ENCODE measurements at regions not wholly inside any gene's neighbourhood (a gene's known extent, or its start where the extent isn't known, plus 50 kb on each side); places are given as distances from the start of the nearest gene placed in this dataset.

DNA sequence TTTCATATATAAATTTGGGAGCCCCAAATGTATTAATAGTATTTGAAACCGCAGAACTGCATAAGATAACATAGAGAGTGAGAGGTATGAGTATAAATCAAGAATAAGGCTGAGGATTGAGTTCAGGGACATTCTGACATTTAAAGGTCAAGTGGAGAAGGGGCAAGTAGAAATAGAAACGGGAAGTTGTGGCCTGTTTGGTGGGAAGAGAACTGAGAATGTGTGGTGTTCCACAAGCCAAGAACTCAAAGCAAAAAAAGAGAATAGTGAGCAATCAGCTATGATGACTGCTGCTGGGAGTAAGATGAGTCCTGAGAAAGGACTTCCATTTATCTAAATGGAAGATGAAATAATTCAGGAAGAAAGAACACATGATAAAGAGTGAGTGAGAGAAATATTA lies 418.4 kb downstream of the CD109 start:
- no peaks in the 10 kb centered on the region for H3K27me3 ChIP-seq (ENCODE audit: control insufficient read depth in 1 of 2, insufficient read depth in 2 of 2, low read length in 2 of 2)
- H3K27ac ChIP-seq (ENCODE audit: low read depth in 2 of 2, low read length in 1 of 2) = no peak overlapping the region
- H3K9me3 ChIP-seq (ENCODE audit: control insufficient read depth in 2 of 2, insufficient read depth in 1 of 2, low read depth in 1 of 2, low read length in 1 of 2) = no peaks in the 10 kb centered on the region
- H3K36me3 ChIP-seq (ENCODE audit: control insufficient read depth in 2 of 2, insufficient read depth in 2 of 2, low read length in 1 of 2) = no peaks in the 10 kb centered on the region
- no peaks in the 10 kb centered on the region for H3K4me1 ChIP-seq (ENCODE audit: control insufficient read depth in 2 of 2, insufficient read depth in 2 of 2, low read length in 1 of 2)
- 76 to 83% methylated on average over 2 of the region's 2 CpGs for WGBS, 2 donors
- H3K4me3 ChIP-seq (ENCODE audit: low read depth in 1 of 2, low read length in 2 of 2) = no peak overlapping the region

DNA sequence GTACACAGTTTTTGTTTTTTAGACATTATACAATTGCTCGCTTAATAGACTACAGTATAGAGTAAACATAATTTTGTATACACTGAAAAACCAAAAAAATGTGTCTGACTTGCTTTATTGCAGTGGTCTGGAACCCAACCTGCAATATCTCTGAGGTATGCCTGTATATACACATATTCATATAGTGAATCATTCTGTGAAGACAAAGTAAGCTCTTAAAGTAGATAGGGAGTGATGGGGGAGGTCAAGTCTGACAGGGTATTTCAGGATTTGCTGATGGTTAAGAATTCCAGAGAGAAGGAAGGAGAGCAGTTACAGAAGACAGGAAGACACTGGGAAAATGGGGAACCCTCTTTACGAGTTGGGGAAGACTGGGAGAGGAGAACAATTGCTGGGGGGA lies 417.9 kb downstream of the CD109 start:
- 81 to 84% methylated on average over 2 of the region's 2 CpGs for WGBS, 2 donors
- Histone ChIP-seq H3K36me3 (ENCODE audit: control insufficient read depth in 2 of 2, insufficient read depth in 2 of 2, low read length in 1 of 2) (no peaks in the 10 kb centered on the region), H3K27me3 (ENCODE audit: control insufficient read depth in 1 of 2, insufficient read depth in 2 of 2, low read length in 2 of 2) (no peaks in the 10 kb centered on the region), H3K4me1 (ENCODE audit: control insufficient read depth in 2 of 2, insufficient read depth in 2 of 2, low read length in 1 of 2) (no peaks in the 10 kb centered on the region), H3K4me3 (ENCODE audit: low read depth in 1 of 2, low read length in 2 of 2) (no peak overlapping the region), H3K9me3 (ENCODE audit: control insufficient read depth in 2 of 2, insufficient read depth in 1 of 2, low read depth in 1 of 2, low read length in 1 of 2) (no peaks in the 10 kb centered on the region), H3K27ac (ENCODE audit: low read depth in 2 of 2, low read length in 1 of 2) (no peak overlapping the region)

DNA sequence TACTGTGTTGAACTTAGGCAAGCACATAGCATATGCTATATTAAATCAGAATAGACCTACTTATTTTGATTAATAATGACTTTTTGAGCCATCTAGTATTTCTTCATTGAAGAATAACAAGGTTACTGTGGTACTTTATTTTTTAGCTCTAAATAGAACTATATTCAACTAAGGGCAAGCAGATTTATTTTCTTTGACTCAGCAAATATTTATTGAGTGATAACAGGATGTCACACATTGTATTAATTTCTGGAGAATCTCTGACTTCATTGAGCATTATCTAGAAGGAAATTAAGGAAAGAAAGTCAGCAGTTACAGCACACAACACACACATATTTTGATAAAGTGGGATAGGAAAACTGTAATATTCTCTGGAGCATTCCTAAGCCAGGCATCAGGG lies 407.4 kb downstream of the CD109 start:
- no peaks in the 10 kb centered on the region for H3K4me1 ChIP-seq (ENCODE audit: control insufficient read depth in 2 of 2, insufficient read depth in 2 of 2, low read length in 1 of 2)
- H3K27ac ChIP-seq (ENCODE audit: low read depth in 2 of 2, low read length in 1 of 2) = no peak overlapping the region
- H3K9me3 ChIP-seq (ENCODE audit: control insufficient read depth in 2 of 2, insufficient read depth in 1 of 2, low read depth in 1 of 2, low read length in 1 of 2) = no peaks in the 10 kb centered on the region
- H3K27me3 ChIP-seq (ENCODE audit: control insufficient read depth in 1 of 2, insufficient read depth in 2 of 2, low read length in 2 of 2) = no peaks in the 10 kb centered on the region
- no peaks in the 10 kb centered on the region for H3K36me3 ChIP-seq (ENCODE audit: control insufficient read depth in 2 of 2, insufficient read depth in 2 of 2, low read length in 1 of 2)
- H3K4me3 ChIP-seq (ENCODE audit: low read depth in 1 of 2, low read length in 2 of 2) = no peak overlapping the region

DNA sequence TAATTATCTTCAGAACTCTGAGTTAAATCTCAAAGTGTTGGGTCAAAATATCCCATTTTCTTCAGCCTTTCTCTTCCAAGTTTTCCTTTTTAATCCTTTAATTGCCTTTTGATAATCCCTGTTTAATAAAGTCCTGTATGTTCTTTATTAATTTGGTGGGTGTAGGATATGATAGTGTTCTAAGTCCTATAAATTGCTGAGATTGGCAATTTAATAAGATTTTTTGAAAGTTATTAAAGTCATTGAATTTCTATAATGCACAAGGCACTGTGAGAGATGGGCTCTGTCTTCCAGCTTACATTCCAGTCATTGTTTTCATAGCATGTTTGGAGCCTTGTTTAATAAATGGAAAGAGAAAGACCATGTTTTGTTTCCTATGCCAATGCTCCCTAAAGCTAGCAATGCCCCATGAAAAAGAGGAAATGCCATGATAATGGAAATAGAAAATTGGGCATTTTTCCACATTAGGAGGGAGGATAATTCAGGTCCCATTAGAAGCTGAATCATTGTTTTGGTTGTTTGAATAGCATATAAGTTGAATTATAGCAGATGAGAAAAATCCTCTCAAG lies 404.8 kb downstream of the CD109 start:
- no peak overlapping the region for H3K27ac ChIP-seq (ENCODE audit: low read depth in 2 of 2, low read length in 1 of 2)
- H3K4me1 ChIP-seq (ENCODE audit: control insufficient read depth in 2 of 2, insufficient read depth in 2 of 2, low read length in 1 of 2) = no peaks in the 10 kb centered on the region
- no peaks in the 10 kb centered on the region for H3K36me3 ChIP-seq (ENCODE audit: control insufficient read depth in 2 of 2, insufficient read depth in 2 of 2, low read length in 1 of 2)
- H3K9me3 ChIP-seq (ENCODE audit: control insufficient read depth in 2 of 2, insufficient read depth in 1 of 2, low read depth in 1 of 2, low read length in 1 of 2) = no peaks in the 10 kb centered on the region
- H3K4me3 ChIP-seq (ENCODE audit: low read depth in 1 of 2, low read length in 2 of 2) = no peak overlapping the region
- H3K27me3 ChIP-seq (ENCODE audit: control insufficient read depth in 1 of 2, insufficient read depth in 2 of 2, low read length in 2 of 2) = no peaks in the 10 kb centered on the region

DNA sequence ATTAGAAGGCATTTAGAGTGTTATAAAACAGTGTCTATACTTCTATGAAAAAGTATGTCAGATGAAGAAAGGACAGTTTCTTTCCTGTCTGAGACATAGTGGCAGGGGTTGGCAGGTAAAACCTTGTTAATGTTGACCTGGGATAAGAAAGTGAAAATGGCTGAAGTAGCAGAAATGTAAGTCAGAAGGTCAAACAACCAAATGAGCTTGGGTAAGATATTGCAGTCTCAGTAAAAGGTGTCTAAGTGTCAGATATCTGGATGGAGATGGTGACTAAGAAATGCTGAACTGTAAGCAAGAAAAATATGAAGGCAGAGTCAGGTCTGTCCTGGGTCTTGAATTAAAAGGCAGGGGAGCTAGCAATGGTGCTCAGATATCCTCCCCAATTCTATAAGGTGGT lies 400.3 kb downstream of the CD109 start:
- Histone ChIP-seq H3K4me1 (ENCODE audit: control insufficient read depth in 2 of 2, insufficient read depth in 2 of 2, low read length in 1 of 2) (no peaks in the 10 kb centered on the region), H3K27me3 (ENCODE audit: control insufficient read depth in 1 of 2, insufficient read depth in 2 of 2, low read length in 2 of 2) (no peaks in the 10 kb centered on the region), H3K4me3 (ENCODE audit: low read depth in 1 of 2, low read length in 2 of 2) (no peak overlapping the region), H3K9me3 (ENCODE audit: control insufficient read depth in 2 of 2, insufficient read depth in 1 of 2, low read depth in 1 of 2, low read length in 1 of 2) (no peaks in the 10 kb centered on the region), H3K36me3 (ENCODE audit: control insufficient read depth in 2 of 2, insufficient read depth in 2 of 2, low read length in 1 of 2) (no peaks in the 10 kb centered on the region), H3K27ac (ENCODE audit: low read depth in 2 of 2, low read length in 1 of 2) (no peak overlapping the region)

DNA sequence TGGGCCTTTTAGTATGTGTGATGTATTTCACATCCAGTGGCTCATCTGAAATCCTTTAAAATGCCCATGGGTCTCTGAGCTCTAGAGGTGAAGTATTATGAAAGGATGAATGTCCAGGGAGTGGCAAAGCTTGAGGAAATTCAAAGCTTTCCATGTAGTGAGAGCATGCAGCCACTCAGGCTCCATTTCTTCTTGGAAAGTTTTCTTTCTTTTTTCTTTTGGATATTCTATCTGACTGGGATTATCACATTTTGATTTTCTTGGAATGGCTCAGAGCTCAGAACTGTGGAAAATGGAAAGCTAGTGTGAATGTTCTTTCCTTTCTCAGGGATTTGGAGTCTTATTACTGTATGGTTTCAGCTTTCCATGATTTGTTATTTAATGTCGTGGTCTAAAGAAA lies 397.4 kb downstream of the CD109 start:
- no peaks in the 10 kb centered on the region for H3K36me3 ChIP-seq (ENCODE audit: control insufficient read depth in 2 of 2, insufficient read depth in 2 of 2, low read length in 1 of 2)
- H3K27ac ChIP-seq (ENCODE audit: low read depth in 2 of 2, low read length in 1 of 2) = no peak overlapping the region
- no peaks in the 10 kb centered on the region for H3K9me3 ChIP-seq (ENCODE audit: control insufficient read depth in 2 of 2, insufficient read depth in 1 of 2, low read depth in 1 of 2, low read length in 1 of 2)
- WGBS, 2 donors = 68 to 69% methylated on average over 1 of the region's 1 CpG
- H3K27me3 ChIP-seq (ENCODE audit: control insufficient read depth in 1 of 2, insufficient read depth in 2 of 2, low read length in 2 of 2) = no peaks in the 10 kb centered on the region
- H3K4me1 ChIP-seq (ENCODE audit: control insufficient read depth in 2 of 2, insufficient read depth in 2 of 2, low read length in 1 of 2) = no peaks in the 10 kb centered on the region
- no peak overlapping the region for H3K4me3 ChIP-seq (ENCODE audit: low read depth in 1 of 2, low read length in 2 of 2)

DNA sequence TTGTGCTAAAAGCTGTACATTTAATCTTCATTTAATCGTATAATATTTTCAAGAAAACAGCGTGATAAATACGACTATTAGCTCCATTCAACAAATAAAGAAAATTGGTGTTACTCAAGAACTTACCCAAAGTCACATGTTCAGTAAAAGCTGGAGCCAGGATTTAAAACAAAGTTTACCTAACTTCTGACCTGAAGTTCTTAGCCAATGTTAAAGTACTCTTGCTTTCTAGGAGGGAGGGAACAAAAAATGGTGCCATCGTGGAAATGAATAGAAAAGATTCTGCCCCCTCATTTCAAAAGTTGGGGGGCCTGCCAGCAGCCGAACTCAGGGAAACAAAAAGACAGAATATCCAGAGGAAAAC lies 395.8 kb downstream of the CD109 start:
- WGBS, 2 donors = 45 to 50% methylated on average over 5 of the region's 5 CpGs

DNA sequence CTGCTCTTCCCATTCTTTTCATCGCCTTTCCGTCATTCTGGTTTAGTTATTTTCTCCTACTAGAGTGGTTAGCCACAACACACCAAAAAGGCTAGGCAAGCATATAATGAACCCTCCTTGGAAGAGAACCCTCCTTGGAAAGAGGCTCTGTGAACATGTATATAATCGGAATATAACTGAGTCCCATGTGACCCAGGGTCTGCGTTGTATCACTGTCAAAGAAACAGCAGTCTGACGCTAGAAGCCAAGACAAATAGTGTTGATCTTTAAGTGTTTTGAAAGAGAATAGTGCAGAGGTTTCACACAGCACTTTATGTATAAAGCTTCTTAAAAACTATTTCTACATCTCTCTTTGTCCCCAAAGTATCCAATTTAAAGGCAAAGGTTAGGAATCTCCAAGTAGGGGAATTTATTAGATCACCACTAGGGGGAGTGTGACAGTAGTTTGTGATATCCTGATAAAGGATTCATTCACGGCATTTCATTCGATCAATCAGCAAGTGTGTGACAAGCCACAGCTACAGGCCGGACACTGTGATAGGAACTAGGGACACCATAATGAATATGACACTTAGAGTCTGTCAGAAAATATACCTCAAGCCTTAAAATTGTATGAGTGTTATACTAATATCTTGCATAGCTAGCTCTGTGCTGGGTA lies 395.3 kb downstream of the CD109 start:
- WGBS, 2 donors = 42 to 47% methylated on average over 8 of the region's 8 CpGs

More for the DNA sequence above, 395.8 kb downstream of the CD109 start:
- Histone ChIP-seq H3K4me3 (ENCODE audit: low read depth in 1 of 2, low read length in 2 of 2) (no peak overlapping the region), H3K27me3 (ENCODE audit: control insufficient read depth in 1 of 2, insufficient read depth in 2 of 2, low read length in 2 of 2) (no peaks in the 10 kb centered on the region), H3K27ac (ENCODE audit: low read depth in 2 of 2, low read length in 1 of 2) (no peak overlapping the region), H3K9me3 (ENCODE audit: control insufficient read depth in 2 of 2, insufficient read depth in 1 of 2, low read depth in 1 of 2, low read length in 1 of 2) (no peaks in the 10 kb centered on the region), H3K4me1 (ENCODE audit: control insufficient read depth in 2 of 2, insufficient read depth in 2 of 2, low read length in 1 of 2) (no peaks in the 10 kb centered on the region), H3K36me3 (ENCODE audit: control insufficient read depth in 2 of 2, insufficient read depth in 2 of 2, low read length in 1 of 2) (no peaks in the 10 kb centered on the region)

DNA sequence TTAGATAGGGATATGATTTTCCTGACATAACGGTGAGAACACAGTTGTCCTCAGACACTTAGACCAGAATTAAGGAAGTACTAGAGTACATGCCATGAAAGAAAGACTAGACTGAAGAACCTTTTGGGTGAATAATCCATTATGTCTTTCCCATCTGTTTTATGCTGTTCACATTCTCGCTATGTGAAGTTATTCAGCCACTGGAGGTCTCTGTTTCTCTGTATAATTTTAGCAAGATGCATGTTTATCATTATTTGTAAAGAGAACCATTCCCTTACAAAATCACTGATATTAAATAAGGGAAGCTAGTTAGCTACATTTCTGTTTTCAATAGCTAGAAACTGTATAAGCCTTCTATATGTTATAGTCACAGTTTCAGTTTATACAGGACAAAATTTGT lies 391.9 kb downstream of the CD109 start:
- H3K9me3 ChIP-seq (ENCODE audit: control insufficient read depth in 2 of 2, insufficient read depth in 1 of 2, low read depth in 1 of 2, low read length in 1 of 2) = no peaks in the 10 kb centered on the region
- no peaks in the 10 kb centered on the region for H3K27me3 ChIP-seq (ENCODE audit: control insufficient read depth in 1 of 2, insufficient read depth in 2 of 2, low read length in 2 of 2)
- 65 to 66% methylated on average over 2 of the region's 2 CpGs for WGBS, 2 donors
- H3K27ac ChIP-seq (ENCODE audit: low read depth in 2 of 2, low read length in 1 of 2) = no peak overlapping the region
- no peak overlapping the region for H3K4me3 ChIP-seq (ENCODE audit: low read depth in 1 of 2, low read length in 2 of 2)
- H3K4me1 ChIP-seq (ENCODE audit: control insufficient read depth in 2 of 2, insufficient read depth in 2 of 2, low read length in 1 of 2) = no peaks in the 10 kb centered on the region
- no peaks in the 10 kb centered on the region for H3K36me3 ChIP-seq (ENCODE audit: control insufficient read depth in 2 of 2, insufficient read depth in 2 of 2, low read length in 1 of 2)

More for the DNA sequence above, 395.3 kb downstream of the CD109 start:
- no peaks in the 10 kb centered on the region for H3K4me1 ChIP-seq (ENCODE audit: control insufficient read depth in 2 of 2, insufficient read depth in 2 of 2, low read length in 1 of 2)
- H3K36me3 ChIP-seq (ENCODE audit: control insufficient read depth in 2 of 2, insufficient read depth in 2 of 2, low read length in 1 of 2) = no peaks in the 10 kb centered on the region
- no peak overlapping the region for H3K27ac ChIP-seq (ENCODE audit: low read depth in 2 of 2, low read length in 1 of 2)
- no peaks in the 10 kb centered on the region for H3K27me3 ChIP-seq (ENCODE audit: control insufficient read depth in 1 of 2, insufficient read depth in 2 of 2, low read length in 2 of 2)
- H3K4me3 ChIP-seq (ENCODE audit: low read depth in 1 of 2, low read length in 2 of 2) = no peak overlapping the region
- no peaks in the 10 kb centered on the region for H3K9me3 ChIP-seq (ENCODE audit: control insufficient read depth in 2 of 2, insufficient read depth in 1 of 2, low read depth in 1 of 2, low read length in 1 of 2)

DNA sequence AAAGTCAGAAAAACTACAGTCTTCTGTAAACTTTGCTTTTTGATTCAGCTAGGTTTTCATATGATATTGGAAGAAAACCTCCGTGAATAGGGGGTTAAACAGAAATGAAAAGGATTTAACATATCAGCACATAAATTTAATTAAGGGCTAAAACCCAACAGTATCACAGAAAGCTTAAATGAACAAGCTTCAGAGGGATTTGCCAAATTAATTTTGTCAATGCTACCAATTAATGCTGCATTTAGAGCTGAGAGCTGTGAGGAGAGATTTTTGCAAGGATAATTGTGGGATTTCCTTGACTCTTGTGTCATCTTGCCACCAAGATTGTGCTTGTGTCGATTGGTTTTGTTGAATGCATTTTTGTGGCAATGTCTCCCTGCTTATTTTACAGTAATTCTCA lies 379.9 kb downstream of the CD109 start:
- Histone ChIP-seq H3K27ac (ENCODE audit: low read depth in 2 of 2, low read length in 1 of 2) (no peak overlapping the region), H3K9me3 (ENCODE audit: control insufficient read depth in 2 of 2, insufficient read depth in 1 of 2, low read depth in 1 of 2, low read length in 1 of 2) (no peaks in the 10 kb centered on the region), H3K36me3 (ENCODE audit: control insufficient read depth in 2 of 2, insufficient read depth in 2 of 2, low read length in 1 of 2) (no peaks in the 10 kb centered on the region), H3K4me3 (ENCODE audit: low read depth in 1 of 2, low read length in 2 of 2) (no peak overlapping the region), H3K4me1 (ENCODE audit: control insufficient read depth in 2 of 2, insufficient read depth in 2 of 2, low read length in 1 of 2) (no peaks in the 10 kb centered on the region), H3K27me3 (ENCODE audit: control insufficient read depth in 1 of 2, insufficient read depth in 2 of 2, low read length in 2 of 2) (no peaks in the 10 kb centered on the region)
- 50 to 69% methylated on average over 2 of the region's 2 CpGs for WGBS, 2 donors
